Liver (tissue), 8 donors: ENCODE measurements at regions not wholly inside any gene's neighbourhood (a gene's known extent, or its start where the extent isn't known, plus 50 kb on each side); places are given as distances from the start of the nearest gene placed in this dataset.

Experiments
- DNase-seq: peaks from one replicate; pipeline ENCODE4 v3.0.0-alpha.2; 2017; ENCODE audit warnings: low spot score
- H3K27ac ChIP-seq, 2 donors: one replicate each; pipeline ENCODE4 v1.7.0; 2013; ENCODE audit warnings: inconsistent platforms in 2 of 2, low read length in 2 of 2, control low read depth in 1 of 2, low read depth in 1 of 2, mild to moderate bottlenecking in 1 of 2
- H3K27me3 ChIP-seq, 4 donors: one replicate each; pipeline versions ENCODE4 v1.6.1 to v1.7.0; 2013; ENCODE audit warnings: low read length in 3 of 4, inconsistent platforms in 1 of 4, mild to moderate bottlenecking in 1 of 4, moderate library complexity in 1 of 4; ENCODE audit not compliant: control insufficient read depth in 4 of 4, insufficient read depth in 4 of 4
- H3K36me3 ChIP-seq, 4 donors: one replicate each; pipeline versions ENCODE4 v1.6.1 to v1.7.0; 2013; ENCODE audit warnings: low read length in 3 of 4, mild to moderate bottlenecking in 3 of 4, low read depth in 1 of 4, moderate library complexity in 1 of 4; ENCODE audit not compliant: control insufficient read depth in 4 of 4, insufficient read depth in 3 of 4
- H3K4me1 ChIP-seq, 4 donors: one replicate each; pipeline versions ENCODE4 v1.6.1 to v1.7.0; 2013; ENCODE audit warnings: low read length in 3 of 4, mild to moderate bottlenecking in 3 of 4, moderate library complexity in 1 of 4; ENCODE audit not compliant: control insufficient read depth in 4 of 4, insufficient read depth in 4 of 4
- H3K4me3 ChIP-seq, 3 donors: one replicate each; pipeline versions ENCODE4 v1.6.1 to v1.7.0; 2013; ENCODE audit warnings: low read length in 3 of 3, control low read depth in 1 of 3, low read depth in 1 of 3, mild to moderate bottlenecking in 1 of 3
- H3K9ac ChIP-seq, 2 donors: one replicate each; pipeline ENCODE4 v1.7.0; 2013; ENCODE audit warnings: low read length in 2 of 2, mild to moderate bottlenecking in 2 of 2, moderate library complexity in 2 of 2, control low read depth in 1 of 2, low read depth in 1 of 2
- H3K9me3 ChIP-seq, 4 donors: one replicate each; pipeline versions ENCODE4 v1.6.1 to v1.7.0; 2013; ENCODE audit warnings: low read length in 3 of 4; ENCODE audit not compliant: control insufficient read depth in 4 of 4
- ATF3 ChIP-seq: IDR thresholded peaks from 2 replicates; pipeline ENCODE4 v1.6.1; 2016; ENCODE audit warnings: antibody characterized with exemption
- CTCF ChIP-seq: fragments of 150-350 bp; IDR thresholded peaks from 2 replicates; pipeline ENCODE4 v1.5.1; 2017; ENCODE audit warnings: improper control_type of control experiment, low read depth, low read length; ENCODE audit not compliant: missing input control
- EGR1 ChIP-seq, 2 donors: IDR thresholded peaks; 2 replicates each; pipeline ENCODE4 v1.6.1; 2016 to 2018; ENCODE audit warnings: antibody characterized with exemption in 2 of 2, low read depth in 2 of 2
- FOXA1 ChIP-seq: IDR thresholded peaks from 2 replicates; pipeline ENCODE4 v1.6.1; 2016; ENCODE audit warnings: antibody characterized with exemption
- FOXA2 ChIP-seq: IDR thresholded peaks from 2 replicates; pipeline ENCODE4 v1.6.1; 2016; ENCODE audit warnings: antibody characterized with exemption
- GABPA ChIP-seq, 2 donors: IDR thresholded peaks in 1 of 2; conservative IDR thresholded peaks in 1 of 2; 2 replicates each; pipeline ENCODE4 v1.6.1; 2016; ENCODE audit warnings: antibody characterized with exemption in 2 of 2, mild to moderate bottlenecking in 1 of 2, moderate library complexity in 1 of 2
- HNF4A ChIP-seq, 2 donors: conservative IDR thresholded peaks; 2 replicates each; pipeline ENCODE4 v1.6.1; 2016; ENCODE audit warnings: antibody characterized with exemption in 2 of 2, mild to moderate bottlenecking in 2 of 2
- HNF4G ChIP-seq: IDR thresholded peaks from 2 replicates; pipeline ENCODE4 v1.6.1; 2016; ENCODE audit warnings: antibody characterized with exemption
- JUND ChIP-seq, 2 donors: IDR thresholded peaks; 2 replicates each; pipeline ENCODE4 v1.6.1; 2016; ENCODE audit warnings: antibody characterized with exemption in 2 of 2
- RAD21 ChIP-seq, 2 donors: IDR thresholded peaks; 2 replicates each; pipeline ENCODE4 v1.6.1; 2016; ENCODE audit warnings: antibody characterized with exemption in 2 of 2, mild to moderate bottlenecking in 2 of 2
- REST ChIP-seq: IDR thresholded peaks from 2 replicates; pipeline ENCODE4 v1.6.1; 2016; ENCODE audit warnings: antibody characterized with exemption, mild to moderate bottlenecking
- RXRA ChIP-seq, 2 donors: IDR thresholded peaks; 2 replicates each; pipeline ENCODE4 v1.6.1; 2017 to 2018; ENCODE audit warnings: antibody characterized with exemption in 2 of 2, mild to moderate bottlenecking in 1 of 2
- SP1 ChIP-seq: IDR thresholded peaks from 2 replicates; pipeline ENCODE4 v1.6.1; 2018; ENCODE audit warnings: antibody characterized with exemption, mild to moderate bottlenecking
- TAF1 ChIP-seq: conservative IDR thresholded peaks from 2 replicates; pipeline ENCODE4 v1.6.1; 2016; ENCODE audit warnings: antibody characterized with exemption, mild to moderate bottlenecking
- YY1 ChIP-seq: IDR thresholded peaks from 2 replicates; pipeline ENCODE4 v1.6.1; 2016; ENCODE audit warnings: antibody characterized with exemption, mild to moderate bottlenecking
- ZBTB33 ChIP-seq: IDR thresholded peaks from 2 replicates; pipeline ENCODE4 v1.6.1; 2016; ENCODE audit warnings: antibody characterized with exemption
- WGBS: extraction: QIAGEN DNeasy Blood & Tissue Kit; methylation state at CpG from one replicate; pipeline ENCODE4 v1.1.7; 2013; 5-methylcytosine and 5-hydroxymethylcytosine counted together
- donor health status: healthy.
- donor health status: healthy.
- donor health status: healthy.
- donor health status: healthy.
- donor health status: healthy.

GRCh38 chr18:28438381-28438780 is 261.5 kb upstream of the CDH2 start:
- TF ChIP-seq CTCF: no peak
- no peak for TF ChIP-seq ATF3
- no peak for TF ChIP-seq REST
- no peak for TF ChIP-seq RXRA (IDR thresholded peaks at IDR 0.05)
- no peak for TF ChIP-seq GABPA (IDR thresholded peaks at IDR 0.05 in 1 of 2, conservative IDR thresholded peaks at IDR 0.05 in 1 of 2)
- TF ChIP-seq HNF4A (conservative IDR thresholded peaks at IDR 0.05): no peak
- TF ChIP-seq HNF4G: no peak
- TF ChIP-seq ZBTB33: no peak
- no peak for TF ChIP-seq EGR1 (IDR thresholded peaks at IDR 0.05; ENCODE audit: low read depth in 2 of 2)
- no peak for TF ChIP-seq TAF1
- TF ChIP-seq YY1: no peak
- no peak for TF ChIP-seq RAD21 (IDR thresholded peaks at IDR 0.05)
- no peak for TF ChIP-seq FOXA2
- 64% methylated on average over 2 of the region's 2 CpGs for WGBS

GRCh38 chr18:28432339-28432738 is 255.4 kb upstream of the CDH2 start:
- H3K4me3 ChIP-seq: no peak overlapping the region
- DNase-seq: no peak
- WGBS: 69% methylated on average over 5 of the region's 5 CpGs
- TF ChIP-seq RXRA (IDR thresholded peaks at IDR 0.05): no peak
- TF ChIP-seq RAD21 (IDR thresholded peaks at IDR 0.05): no peak
- TF ChIP-seq HNF4A (conservative IDR thresholded peaks at IDR 0.05): no peak
- no peak for TF ChIP-seq HNF4G
- TF ChIP-seq GABPA (IDR thresholded peaks at IDR 0.05 in 1 of 2, conservative IDR thresholded peaks at IDR 0.05 in 1 of 2): no peak
- TF ChIP-seq FOXA2: no peak
- TF ChIP-seq EGR1 (IDR thresholded peaks at IDR 0.05; ENCODE audit: low read depth in 2 of 2): no peak
- TF ChIP-seq ZBTB33: no peak
- TF ChIP-seq FOXA1: no peak
- TF ChIP-seq SP1: no peak
- TF ChIP-seq YY1: no peak
- no peak for TF ChIP-seq JUND (IDR thresholded peaks at IDR 0.05)
- TF ChIP-seq TAF1: no peak
- TF ChIP-seq REST: no peak

More at GRCh38 chr18:28438381-28438780, 261.5 kb upstream of the CDH2 start:
- Histone ChIP-seq H3K4me3 (no peak overlapping the region), H3K9me3 (peaks cover 0 to 3% (median 1%) of the 10 kb centered on the region in 4 donors), H3K27me3 (no peaks in the 10 kb centered on the region), H3K4me1 (no peaks in the 10 kb centered on the region), H3K36me3 (no peaks in the 10 kb centered on the region), H3K9ac (no peak overlapping the region), H3K27ac (no peak overlapping the region)
- DNase-seq: no peak

More at GRCh38 chr18:28432339-28432738, 255.4 kb upstream of the CDH2 start:
- Histone ChIP-seq H3K27me3 (peaks cover 0 to 4% (median 0%) of the 10 kb centered on the region in 4 donors), H3K36me3 (no peaks in the 10 kb centered on the region), H3K9me3 (peaks cover 0 to 3% (median 0%) of the 10 kb centered on the region in 4 donors), H3K27ac (no peak overlapping the region), H3K9ac (no peak overlapping the region), H3K4me1 (no peaks in the 10 kb centered on the region)
